OCI-LY1 (cell line): ENCODE measurements at regions not wholly inside any gene's neighbourhood (a gene's known extent, or its start where the extent isn't known, plus 50 kb on each side); places are given as distances from the start of the nearest gene placed in this dataset.

Source experiments
- H2AFZ ChIP-seq: fragments of 200-600 bp; sonication (generic), shearing (Covaris generic); 2 replicates; pipeline ENCODE4 v1.6.0; 2014; ENCODE audit warnings: antibody characterized with exemption, mild to moderate bottlenecking, low read length
- H3F3A ChIP-seq: fragments of 200-600 bp; sonication (generic), shearing (Covaris generic); 2 replicates; pipeline ENCODE4 v1.6.0; 2014; ENCODE audit warnings: mild to moderate bottlenecking, antibody characterized with exemption, low read length, moderate library complexity; ENCODE audit not compliant: insufficient read depth
- H3K27ac ChIP-seq: fragments of 200-600 bp; sonication (generic); 2 replicates; pipeline ENCODE4 v1.5.1; 2014; ENCODE audit warnings: low read length, mixed run types, mild to moderate bottlenecking, low read depth; ENCODE audit not compliant: poor library complexity, severe bottlenecking
- H3K27me3 ChIP-seq: fragments of 200-600 bp; sonication (generic); 2 replicates; pipeline ENCODE4 v1.6.0; 2014; ENCODE audit warnings: antibody characterized with exemption, mild to moderate bottlenecking, low read length, moderate library complexity; ENCODE audit not compliant: insufficient read depth
- H3K36me3 ChIP-seq: fragments of 200-600 bp; sonication (generic); 2 replicates; pipeline ENCODE4 v1.6.1; 2014; ENCODE audit warnings: mild to moderate bottlenecking, antibody characterized with exemption, low read length, moderate library complexity, mixed read lengths; ENCODE audit not compliant: insufficient read depth
- H3K4me1 ChIP-seq: fragments of 200-600 bp; sonication (generic); 2 replicates; pipeline ENCODE4 v1.5.1; 2014; ENCODE audit warnings: mild to moderate bottlenecking, low read length, moderate library complexity; ENCODE audit not compliant: insufficient read depth, severe bottlenecking
- H3K4me2 ChIP-seq: fragments of 200-600 bp; sonication (generic), shearing (Covaris generic); 2 replicates; pipeline ENCODE4 v1.6.1; 2014; ENCODE audit warnings: low read length
- H3K4me3 ChIP-seq: fragments of 200-600 bp; sonication (generic); 2 replicates; pipeline ENCODE4 v1.5.1; 2014; ENCODE audit warnings: low read length, low read depth, mild to moderate bottlenecking, mixed read lengths; ENCODE audit not compliant: poor library complexity, severe bottlenecking
- H3K79me2 ChIP-seq: fragments of 200-600 bp; shearing (Covaris generic); 2 replicates; pipeline ENCODE4 v1.6.1; 2016; ENCODE audit warnings: mixed run types, low read length, mixed read lengths; ENCODE audit not compliant: insufficient read depth
- H3K9ac ChIP-seq: fragments of 200-600 bp; sonication (generic), shearing (Covaris generic); 2 replicates; pipeline ENCODE4 v1.6.1; 2014; ENCODE audit warnings: mild to moderate bottlenecking, low read length, mixed read lengths
- H3K9me2 ChIP-seq: fragments of 200-600 bp; sonication (generic), shearing (Covaris generic); 2 replicates; pipeline ENCODE4 v1.6.1; 2014; ENCODE audit warnings: low read depth, mild to moderate bottlenecking, low read length, mixed read lengths
- H3K9me3 ChIP-seq: fragments of 200-600 bp; shearing (Covaris generic); 2 replicates; pipeline ENCODE4 v1.6.1; 2014; ENCODE audit warnings: low read length, mixed read lengths
- H4K20me1 ChIP-seq: fragments of 200-600 bp; sonication (generic), shearing (Covaris generic); 2 replicates; pipeline ENCODE4 v1.6.0; 2016; ENCODE audit warnings: mild to moderate bottlenecking, low read length; ENCODE audit not compliant: insufficient read depth
- EZH2 ChIP-seq: fragments of 200-600 bp; sonication (generic), shearing (Covaris generic); IDR thresholded peaks from 2 replicates; pipeline ENCODE4 v1.8.0; 2017; ENCODE audit warnings: borderline replicate concordance, mixed run types, mild to moderate bottlenecking, antibody characterized with exemption, low read length, moderate library complexity, mixed read lengths
- TF ChIP-seq, protein P1 (sequence below): fragments of 200-600 bp; sonication (generic), shearing (Covaris generic); IDR thresholded peaks from 2 replicates; pipeline ENCODE4 v1.5.1; 2017; ENCODE audit warnings: mild to moderate bottlenecking, antibody characterized with exemption, low read length, moderate library complexity, mixed read lengths

DNA sequence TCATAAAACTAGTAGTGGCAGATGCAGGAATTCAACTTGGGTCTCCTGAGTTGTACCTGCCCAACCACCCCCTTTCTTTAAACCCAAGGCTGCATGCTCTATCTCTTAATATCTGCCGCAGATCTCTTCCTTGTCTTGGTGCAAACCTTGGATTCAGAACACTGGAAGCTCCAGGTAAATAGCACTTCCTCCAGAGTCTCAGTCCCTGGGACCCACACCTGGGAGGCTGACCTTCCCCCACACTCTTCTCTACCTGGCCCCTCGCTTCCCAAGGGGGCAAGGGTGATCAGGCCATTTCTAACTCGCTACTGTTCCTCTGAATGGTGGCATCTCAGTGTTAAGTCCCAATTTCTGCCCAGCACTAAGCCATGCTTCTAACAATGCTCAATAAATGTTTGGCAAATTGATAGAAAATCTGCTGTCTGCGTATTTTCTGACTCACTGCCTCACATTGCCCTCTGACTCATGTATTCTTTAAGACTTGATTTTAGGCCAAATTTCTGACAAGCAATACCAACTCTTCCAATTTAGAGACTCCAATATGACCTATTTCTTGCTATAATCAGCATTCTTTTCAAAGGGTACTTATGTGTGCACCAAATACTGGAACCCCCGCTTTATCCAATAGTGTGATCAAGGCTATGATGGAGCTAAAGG is 68.0 kb upstream of the PPP1R3C start:
- no peak overlapping the region for H3K4me2 ChIP-seq
- H3K4me3 ChIP-seq = no peak overlapping the region
- no peaks in the 10 kb centered on the region for H3F3A ChIP-seq
- H3K27me3 ChIP-seq = no peaks in the 10 kb centered on the region
- no peaks in the 10 kb centered on the region for H3K79me2 ChIP-seq
- no peaks in the 10 kb centered on the region for H3K9me3 ChIP-seq
- no peak for TF ChIP-seq EZH2
- TF ChIP-seq, protein P1, sequence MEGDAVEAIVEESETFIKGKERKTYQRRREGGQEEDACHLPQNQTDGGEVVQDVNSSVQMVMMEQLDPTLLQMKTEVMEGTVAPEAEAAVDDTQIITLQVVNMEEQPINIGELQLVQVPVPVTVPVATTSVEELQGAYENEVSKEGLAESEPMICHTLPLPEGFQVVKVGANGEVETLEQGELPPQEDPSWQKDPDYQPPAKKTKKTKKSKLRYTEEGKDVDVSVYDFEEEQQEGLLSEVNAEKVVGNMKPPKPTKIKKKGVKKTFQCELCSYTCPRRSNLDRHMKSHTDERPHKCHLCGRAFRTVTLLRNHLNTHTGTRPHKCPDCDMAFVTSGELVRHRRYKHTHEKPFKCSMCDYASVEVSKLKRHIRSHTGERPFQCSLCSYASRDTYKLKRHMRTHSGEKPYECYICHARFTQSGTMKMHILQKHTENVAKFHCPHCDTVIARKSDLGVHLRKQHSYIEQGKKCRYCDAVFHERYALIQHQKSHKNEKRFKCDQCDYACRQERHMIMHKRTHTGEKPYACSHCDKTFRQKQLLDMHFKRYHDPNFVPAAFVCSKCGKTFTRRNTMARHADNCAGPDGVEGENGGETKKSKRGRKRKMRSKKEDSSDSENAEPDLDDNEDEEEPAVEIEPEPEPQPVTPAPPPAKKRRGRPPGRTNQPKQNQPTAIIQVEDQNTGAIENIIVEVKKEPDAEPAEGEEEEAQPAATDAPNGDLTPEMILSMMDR = no peak
- H3K27ac ChIP-seq = no peak overlapping the region
- H3K36me3 ChIP-seq = no peaks in the 10 kb centered on the region
- H3K9me2 ChIP-seq = no peaks in the 10 kb centered on the region
- H2AFZ ChIP-seq = no peak overlapping the region
- no peaks in the 10 kb centered on the region for H3K4me1 ChIP-seq
- H3K9ac ChIP-seq = no peak overlapping the region
- no peaks in the 10 kb centered on the region for H4K20me1 ChIP-seq

DNA sequence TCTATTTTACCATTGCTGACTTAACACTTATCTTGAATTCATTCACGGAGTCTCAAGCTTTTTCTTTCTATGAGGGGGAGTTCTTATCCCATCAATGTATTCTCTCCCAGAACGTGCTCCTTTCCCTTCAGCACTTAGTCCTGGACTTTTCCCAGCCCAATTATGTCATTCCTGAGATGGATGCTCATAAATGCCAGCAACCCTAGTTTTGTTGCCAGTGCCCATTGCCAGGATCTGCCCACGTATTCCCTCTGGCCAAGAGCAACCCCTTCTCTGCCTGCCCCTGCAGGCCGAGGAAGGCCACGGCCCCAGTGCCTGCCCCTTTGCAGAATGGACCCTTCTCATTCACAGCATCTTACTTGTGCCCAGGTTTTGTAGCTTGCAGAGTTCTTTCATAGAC is 67.4 kb upstream of the PPP1R3C start:
- Histone ChIP-seq H3K4me2 (no peak overlapping the region), H3K9me2 (no peaks in the 10 kb centered on the region), H3K79me2 (no peaks in the 10 kb centered on the region), H3K36me3 (no peaks in the 10 kb centered on the region), H4K20me1 (no peaks in the 10 kb centered on the region), H3K4me1 (no peaks in the 10 kb centered on the region), H3F3A (no peaks in the 10 kb centered on the region), H3K27me3 (no peaks in the 10 kb centered on the region), H3K4me3 (no peak overlapping the region), H2AFZ (no peak overlapping the region), H3K27ac (no peak overlapping the region), H3K9ac (no peak overlapping the region), H3K9me3 (no peaks in the 10 kb centered on the region)
- TF ChIP-seq EZH2 = no peak
- TF ChIP-seq, protein P1 = no peak

DNA sequence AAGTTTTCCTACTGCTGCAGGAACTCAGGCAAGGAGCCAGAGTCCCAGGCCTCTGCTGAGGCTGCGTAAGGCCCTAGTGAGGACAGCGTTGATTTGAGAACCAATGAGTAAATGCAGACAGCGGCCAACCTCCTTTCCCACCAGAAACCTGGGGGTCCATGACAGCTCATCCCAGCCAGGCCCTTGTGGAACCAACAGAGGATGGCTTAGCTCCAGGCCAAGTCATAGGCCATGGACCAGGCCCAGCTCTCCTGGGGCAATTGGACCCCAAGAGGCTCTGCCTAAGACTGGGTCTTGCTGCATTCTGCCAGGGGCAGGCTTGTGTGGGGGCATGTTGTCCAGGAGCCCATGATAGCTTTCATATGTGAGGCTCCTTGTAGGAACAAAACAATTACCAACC is 65.4 kb upstream of the PPP1R3C start:
- Histone ChIP-seq H3K36me3 (no peaks in the 10 kb centered on the region), H3F3A (no peaks in the 10 kb centered on the region), H4K20me1 (no peaks in the 10 kb centered on the region), H2AFZ (no peak overlapping the region), H3K27me3 (no peaks in the 10 kb centered on the region), H3K9me2 (no peaks in the 10 kb centered on the region), H3K9me3 (no peaks in the 10 kb centered on the region), H3K79me2 (no peaks in the 10 kb centered on the region), H3K4me2 (no peak overlapping the region), H3K4me1 (no peaks in the 10 kb centered on the region), H3K9ac (no peak overlapping the region), H3K4me3 (no peak overlapping the region), H3K27ac (no peak overlapping the region)
- TF ChIP-seq, protein P1 = no peak
- no peak for TF ChIP-seq EZH2
